GM21526 (cell line): ENCODE measurements at regions not wholly inside any gene's neighbourhood (a gene's known extent, or its start where the extent isn't known, plus 50 kb on each side); places are given as distances from the start of the nearest gene placed in this dataset.

Experiments
- ATAC-seq: cut with Tn5 transposase; IDR thresholded peaks from one replicate; pipeline ENCODE4 v1.9.1; 2021; ENCODE audit warnings: moderate library complexity; ENCODE audit not compliant: unreplicated experiment, low FRiP score

DNA sequence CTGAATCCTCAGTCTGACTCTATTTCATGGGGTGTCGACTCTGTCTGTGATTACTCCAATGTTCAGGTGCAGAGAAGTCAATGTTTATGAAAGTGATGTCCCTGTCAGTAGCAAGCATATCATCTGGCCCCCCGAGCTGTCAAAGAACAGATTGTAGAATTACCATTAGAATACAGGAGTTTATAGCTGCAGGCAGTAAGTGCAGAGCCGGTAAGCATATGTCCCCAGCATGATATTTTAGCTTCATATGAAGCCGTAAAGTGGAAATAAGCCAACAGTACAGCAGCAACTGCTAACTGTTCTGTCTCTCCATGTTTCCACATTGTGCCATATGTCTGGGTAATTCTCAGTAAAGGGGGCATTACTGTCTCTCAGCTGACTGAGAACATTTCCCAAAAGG is 541.8 kb downstream of the SOX11 start:
- ATAC-seq: no peak

DNA sequence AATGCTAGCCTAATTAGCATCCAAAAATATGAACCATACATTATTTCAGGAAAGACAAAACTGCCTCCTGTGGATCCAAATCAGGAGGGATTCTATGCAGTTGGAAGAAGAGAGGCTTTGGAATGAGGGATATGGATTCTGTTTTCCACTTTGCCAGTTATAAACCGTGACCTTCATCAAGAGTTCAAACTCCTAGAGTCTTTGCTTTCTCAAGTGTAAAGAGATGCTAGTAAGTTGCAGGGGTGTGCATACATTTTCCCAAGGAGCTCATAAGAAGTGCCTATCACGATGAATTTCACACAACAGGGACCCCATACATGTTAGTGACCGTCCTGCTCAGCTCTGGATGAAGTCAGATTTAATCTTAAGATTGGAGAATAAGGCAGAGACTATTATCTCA is 542.5 kb downstream of the SOX11 start:
- no peak for ATAC-seq

- no peak for ATAC-seq
Measured at GRCh38 chr2:6236317-6236716, 544.1 kb downstream of the SOX11 start.

GRCh38 chr2:6237039-6237660 is 545.0 kb downstream of the SOX11 start:
- no peak for ATAC-seq

GRCh38 chr2:6249557-6249956 is 557.4 kb downstream of the SOX11 start:
- ATAC-seq: no peak

DNA sequence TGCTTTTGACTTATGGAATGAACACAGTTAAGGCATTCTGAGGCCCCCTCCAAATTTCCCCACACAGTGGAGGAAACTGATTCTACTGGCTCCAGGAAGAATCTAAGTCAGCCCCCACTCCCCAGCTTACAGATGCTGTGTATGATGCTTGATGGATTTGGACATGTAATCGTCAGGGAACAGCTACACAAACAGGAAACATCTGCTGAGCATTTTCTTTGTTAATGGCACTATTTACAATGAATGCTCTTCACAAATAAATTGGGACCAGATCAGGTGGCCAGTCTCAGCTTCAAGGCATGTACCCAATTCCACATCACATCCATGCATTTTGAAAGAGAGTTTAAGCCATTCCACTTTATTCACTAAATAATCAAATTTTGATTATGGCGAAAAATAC is 562.3 kb downstream of the SOX11 start:
- no peak for ATAC-seq

- ATAC-seq: no peak
Measured at GRCh38 chr2:6264198-6264597, 572.0 kb downstream of the SOX11 start.

DNA sequence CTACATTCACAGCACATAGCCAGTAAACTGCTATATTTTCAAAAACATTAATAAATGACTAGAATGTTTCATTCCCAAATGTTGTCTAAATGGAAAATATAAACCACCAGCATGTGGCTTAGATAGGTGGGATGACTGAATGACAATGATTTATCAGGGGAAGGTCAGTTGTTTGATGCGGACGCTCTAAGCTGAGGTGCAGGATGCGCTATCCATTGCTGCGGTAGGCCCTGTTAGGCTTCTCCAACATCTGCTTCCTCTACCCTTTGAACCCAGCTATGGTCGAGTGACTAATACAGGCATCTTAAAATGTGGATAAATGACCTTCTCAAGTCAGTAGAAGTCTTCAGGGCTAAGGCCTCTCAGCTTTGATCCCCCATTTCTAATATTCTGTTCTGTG is 584.2 kb downstream of the CMPK2 start:
- ATAC-seq: no peak

GRCh38 chr2:6283259-6283658 is 582.4 kb downstream of the CMPK2 start:
- ATAC-seq: no peak

GRCh38 chr2:6287406-6287805 is 578.3 kb downstream of the CMPK2 start:
- no peak for ATAC-seq

GRCh38 chr2:6288791-6289190 is 576.9 kb downstream of the CMPK2 start:
- ATAC-seq: no peak

GRCh38 chr2:6290217-6291015 is 575.3 kb downstream of the CMPK2 start:
- no peak for ATAC-seq

DNA sequence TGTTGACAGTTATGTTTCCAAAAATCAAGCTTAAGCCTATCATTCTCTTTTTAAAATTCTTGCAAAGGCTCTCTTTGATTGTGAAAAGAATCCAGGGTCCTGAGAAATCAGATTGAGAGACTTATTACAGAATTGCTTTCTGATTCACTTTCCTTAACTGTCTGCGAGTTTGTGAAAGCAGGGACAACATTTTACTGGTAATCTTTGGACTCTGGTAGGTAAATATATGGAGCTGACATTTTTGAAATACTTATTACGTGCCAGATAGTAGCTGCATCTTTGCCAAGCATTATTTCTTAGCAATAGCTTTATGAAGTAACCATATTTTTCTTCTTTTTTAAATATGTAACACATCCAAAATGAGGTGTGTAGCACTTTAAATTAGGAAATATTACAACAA is 570.9 kb downstream of the CMPK2 start:
- no peak for ATAC-seq

DNA sequence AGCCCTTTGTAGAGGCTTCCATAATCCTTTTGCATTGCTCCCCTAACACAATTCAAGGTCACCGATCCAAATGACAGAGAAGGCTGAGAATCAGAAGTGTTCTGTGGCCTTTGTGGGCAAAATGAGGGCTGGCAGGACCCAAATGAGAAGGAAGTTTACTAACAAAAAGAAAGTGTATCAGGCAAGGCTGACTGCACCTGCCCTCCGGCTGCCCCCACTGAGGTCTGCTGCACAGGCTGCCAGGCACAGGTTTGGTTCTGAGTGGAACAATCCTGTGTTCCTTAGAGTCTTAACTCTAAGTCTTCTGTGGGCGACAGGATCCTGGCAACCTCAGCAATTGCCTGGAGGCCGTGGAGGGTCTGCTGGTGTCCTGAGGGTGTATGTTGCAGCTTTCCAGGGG is 568.5 kb downstream of the CMPK2 start:
- no peak for ATAC-seq

- no peak for ATAC-seq
Measured at GRCh38 chr2:6301426-6301825, 564.3 kb downstream of the CMPK2 start.

DNA sequence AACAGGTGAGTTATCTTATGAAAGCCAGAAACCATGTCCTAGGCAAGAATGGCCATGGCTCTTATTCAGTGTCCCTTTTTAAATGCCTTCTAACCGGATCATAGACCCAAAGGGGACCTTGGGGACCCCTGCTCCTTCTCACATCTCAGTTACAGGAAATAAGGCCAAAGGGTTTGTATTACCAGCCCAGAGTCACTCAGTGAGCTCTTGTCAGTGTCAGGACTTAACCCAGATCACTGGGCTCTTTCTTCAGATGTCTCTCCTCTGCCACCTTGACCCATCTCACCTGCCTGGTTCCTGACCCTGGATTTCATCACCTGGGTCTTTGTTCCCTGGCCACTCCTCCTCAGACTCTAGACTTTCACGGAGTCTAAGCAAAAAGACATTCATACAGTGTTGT is 556.7 kb downstream of the CMPK2 start:
- no peak for ATAC-seq

DNA sequence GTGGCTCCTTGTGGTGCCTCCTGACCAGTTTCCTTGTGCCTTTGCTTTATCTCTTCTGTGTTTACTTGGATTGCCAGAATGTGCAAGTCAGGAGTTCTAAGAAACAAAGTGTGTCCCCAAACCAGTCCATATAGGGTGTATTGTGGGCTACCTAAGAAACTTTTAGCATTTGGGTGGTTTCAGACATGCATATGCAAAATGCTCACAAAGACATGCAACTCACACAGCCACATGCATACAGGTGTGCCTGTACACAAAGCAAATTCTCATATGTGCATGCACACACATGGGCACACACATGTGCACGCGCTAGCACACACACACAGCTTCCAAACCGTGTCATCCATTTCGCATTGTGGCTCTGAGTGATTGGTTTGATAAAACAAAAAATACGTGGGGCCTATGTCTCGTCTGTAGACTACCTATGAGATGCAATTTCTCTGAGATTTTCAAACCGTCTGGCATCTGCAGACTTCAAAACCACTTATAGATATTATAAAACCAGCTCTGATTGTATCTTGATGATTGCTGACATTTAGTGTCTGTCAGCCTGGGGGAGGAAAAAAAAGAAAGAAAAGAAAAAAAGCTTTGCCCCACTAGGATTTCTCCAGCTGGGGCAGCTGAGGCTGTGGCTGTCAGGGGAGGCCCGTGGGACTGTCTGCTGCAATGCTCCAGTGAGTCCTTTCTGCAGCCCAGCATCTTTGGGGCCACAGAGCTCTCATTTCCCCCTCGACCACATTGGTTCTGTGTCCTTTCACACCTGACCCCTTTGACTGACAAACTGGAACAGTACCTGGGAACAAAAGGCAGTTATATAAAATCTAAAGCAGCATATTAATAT is 556.1 kb downstream of the CMPK2 start:
- ATAC-seq: peak; percentile 89

DNA sequence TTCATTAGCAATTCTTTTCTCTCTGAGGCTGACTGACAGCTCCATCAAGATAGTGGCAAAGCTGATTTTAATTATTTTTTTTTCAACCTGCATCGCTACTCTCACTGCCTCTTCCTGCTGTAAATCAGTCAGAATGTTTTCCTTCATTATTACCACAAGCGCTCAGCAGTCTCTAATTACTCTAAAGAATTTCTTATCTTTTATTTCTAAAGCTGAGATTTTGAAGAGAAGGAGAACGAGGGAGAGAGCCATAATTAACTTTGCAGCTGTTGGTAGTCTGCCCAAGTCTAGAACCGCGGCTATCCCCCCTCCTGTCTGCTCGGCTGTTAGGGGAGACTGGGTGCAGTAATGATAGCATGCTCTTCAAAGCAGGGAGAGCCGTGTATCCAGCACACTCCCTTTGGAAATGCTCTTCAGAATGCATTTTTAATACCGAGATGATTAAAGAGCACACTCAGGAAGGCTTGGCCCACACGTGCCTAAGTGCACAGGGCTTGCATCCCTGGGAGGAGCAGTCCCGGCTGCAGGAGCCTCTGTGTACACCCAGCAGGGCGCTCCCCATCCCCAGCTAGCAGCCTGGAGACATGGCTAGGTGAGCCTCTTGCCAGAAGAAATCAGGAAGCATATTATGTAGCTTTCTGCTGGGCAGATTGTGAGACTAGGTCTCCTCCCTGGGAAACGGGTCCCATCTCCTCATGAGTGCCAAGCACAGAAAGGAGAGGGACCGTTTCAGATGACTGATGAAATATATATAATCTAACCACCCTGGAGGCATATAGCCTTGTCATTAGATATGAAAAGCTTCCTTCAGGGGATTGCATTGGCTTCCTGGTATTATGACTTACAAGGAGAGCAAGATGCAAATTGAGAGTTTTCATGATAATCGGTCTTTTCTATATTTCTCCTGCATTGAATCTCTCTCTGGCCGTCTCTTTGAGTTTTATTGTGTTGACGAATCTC is 555.2 kb downstream of the CMPK2 start:
- ATAC-seq: peak; percentile 21

GRCh38 chr2:6312367-6312766 is 553.3 kb downstream of the CMPK2 start:
- ATAC-seq: no peak

DNA sequence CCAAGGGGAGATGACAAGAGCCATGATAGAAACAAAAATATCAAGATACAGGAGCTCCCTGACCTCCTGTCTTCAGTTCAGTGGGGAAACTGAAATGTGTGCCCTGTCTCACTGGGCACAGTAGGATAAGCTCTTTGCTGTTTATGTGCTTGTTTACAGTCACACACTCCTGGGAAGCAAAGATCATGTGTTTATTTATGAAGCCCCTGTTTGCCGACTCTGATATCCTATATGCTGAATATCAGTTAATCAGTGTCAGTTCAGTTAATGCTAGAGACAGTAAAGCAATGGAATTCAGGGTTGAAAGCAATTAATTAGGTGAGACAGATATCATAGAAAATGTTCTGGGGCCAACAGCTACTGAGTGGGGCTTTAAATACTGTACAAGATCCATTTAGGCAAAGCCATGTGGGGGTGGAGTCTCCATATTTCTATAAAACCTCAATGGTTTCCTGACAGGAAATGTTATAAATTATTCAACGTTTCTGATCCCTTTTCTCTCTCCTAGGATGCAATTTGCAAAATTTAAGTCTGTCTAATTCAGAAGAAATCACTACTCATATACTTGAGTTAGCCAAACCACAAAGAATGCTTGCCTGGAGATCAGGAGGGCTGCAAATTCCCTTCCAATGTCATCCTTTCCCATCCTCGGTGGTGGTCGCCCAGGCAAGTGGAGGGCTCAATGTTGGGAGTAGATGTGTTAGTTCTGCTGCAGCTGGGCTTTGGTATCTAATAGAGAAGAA is 551.3 kb downstream of the CMPK2 start:
- ATAC-seq: no peak
